GM13976 (cell line): ENCODE measurements at regions not wholly inside any gene's neighbourhood (a gene's known extent, or its start where the extent isn't known, plus 50 kb on each side); places are given as distances from the start of the nearest gene placed in this dataset.

Source experiments
- DNase-seq: peaks from one replicate; pipeline ENCODE4 v3.0.0; 2012; ENCODE audit warnings: low spot score
- in situ Hi-C: fragments of 300-500 bp; cut with MboI; formaldehyde crosslinking; loops from one replicate; pipeline ENCODE4 v1.12.0; 2022; ENCODE audit warnings: low sequenced_read_pairs, mixed read lengths, inconsistent platforms; ENCODE audit not compliant: unreplicated experiment
- TF ChIP-seq, protein P1 (sequence below): IDR thresholded peaks from 2 replicates; pipeline ENCODE4 v1.5.1; 2012; ENCODE audit warnings: borderline replicate concordance, mild to moderate bottlenecking; ENCODE audit not compliant: insufficient read depth; ENCODE audit errors: extremely low read depth, missing control alignments, control extremely low read depth

GRCh38 chr6:71531841-71532240 lies 243.2 kb downstream of the OGFRL1 start:
- TF ChIP-seq, protein P1, sequence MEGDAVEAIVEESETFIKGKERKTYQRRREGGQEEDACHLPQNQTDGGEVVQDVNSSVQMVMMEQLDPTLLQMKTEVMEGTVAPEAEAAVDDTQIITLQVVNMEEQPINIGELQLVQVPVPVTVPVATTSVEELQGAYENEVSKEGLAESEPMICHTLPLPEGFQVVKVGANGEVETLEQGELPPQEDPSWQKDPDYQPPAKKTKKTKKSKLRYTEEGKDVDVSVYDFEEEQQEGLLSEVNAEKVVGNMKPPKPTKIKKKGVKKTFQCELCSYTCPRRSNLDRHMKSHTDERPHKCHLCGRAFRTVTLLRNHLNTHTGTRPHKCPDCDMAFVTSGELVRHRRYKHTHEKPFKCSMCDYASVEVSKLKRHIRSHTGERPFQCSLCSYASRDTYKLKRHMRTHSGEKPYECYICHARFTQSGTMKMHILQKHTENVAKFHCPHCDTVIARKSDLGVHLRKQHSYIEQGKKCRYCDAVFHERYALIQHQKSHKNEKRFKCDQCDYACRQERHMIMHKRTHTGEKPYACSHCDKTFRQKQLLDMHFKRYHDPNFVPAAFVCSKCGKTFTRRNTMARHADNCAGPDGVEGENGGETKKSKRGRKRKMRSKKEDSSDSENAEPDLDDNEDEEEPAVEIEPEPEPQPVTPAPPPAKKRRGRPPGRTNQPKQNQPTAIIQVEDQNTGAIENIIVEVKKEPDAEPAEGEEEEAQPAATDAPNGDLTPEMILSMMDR: no peak
- in situ Hi-C loops: loop anchor here (25.0 kb wide), 1 partner anchor 555 kb away; no protein-coding TSS in a partner anchor
- no peak for DNase-seq

DNA sequence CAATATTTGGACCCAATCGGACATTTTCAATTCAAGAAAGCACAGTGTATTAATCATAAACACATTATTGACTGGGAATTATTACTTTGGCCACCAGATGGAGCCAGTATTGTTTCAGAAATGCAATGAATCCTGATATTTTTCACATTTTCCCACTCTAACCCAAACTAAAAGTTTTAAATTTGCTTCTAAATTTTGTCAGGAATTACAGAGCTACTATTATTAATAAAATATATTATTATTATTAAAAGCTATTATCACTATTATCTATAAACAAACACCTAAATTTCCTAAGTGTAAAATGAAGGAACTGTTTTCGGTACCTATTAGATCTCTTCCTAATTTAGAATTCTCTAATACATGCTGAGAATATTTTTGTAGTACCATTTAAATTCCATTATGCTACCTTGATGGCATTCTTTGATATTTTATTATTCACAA lies 245.3 kb downstream of the OGFRL1 start:
- in situ Hi-C loops: loop anchor here (25.0 kb wide), 1 partner anchor 553 kb away; no protein-coding TSS in a partner anchor
- DNase-seq: peak; percentile 33

GRCh38 chr6:71534921-71535320 lies 246.3 kb downstream of the OGFRL1 start:
- no peak for DNase-seq
- in situ Hi-C loops: loop anchor here (25.0 kb wide), 1 partner anchor 552 kb away; no protein-coding TSS in a partner anchor
- TF ChIP-seq, protein P1: no peak

More for the DNA sequence above, 245.3 kb downstream of the OGFRL1 start:
- TF ChIP-seq, protein P1: peak; percentile 49

DNA sequence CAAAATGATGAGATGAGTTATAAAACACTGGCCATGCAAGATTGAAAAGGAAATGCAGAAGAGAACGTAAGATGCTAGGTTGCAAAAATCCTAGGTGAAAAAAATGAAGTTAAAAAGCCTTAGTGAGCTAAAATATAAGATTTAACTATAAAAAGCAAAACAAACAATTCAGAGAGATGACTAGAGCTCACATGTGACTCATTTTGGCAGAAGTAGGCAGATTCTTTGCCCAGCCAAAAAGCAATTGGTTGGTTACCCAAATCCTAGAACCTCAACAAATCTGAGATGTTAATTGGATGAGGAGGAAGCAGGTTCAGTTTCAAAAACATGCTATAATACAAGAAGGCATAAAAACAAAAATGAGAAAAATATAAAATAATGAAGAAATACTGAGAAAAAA lies 249.1 kb downstream of the OGFRL1 start:
- in situ Hi-C loops: loop anchor here (25.0 kb wide), 1 partner anchor 550 kb away; no protein-coding TSS in a partner anchor

GRCh38 chr6:71544028-71544427 lies 255.4 kb downstream of the OGFRL1 start:
- in situ Hi-C loops: loop anchor here (25.0 kb wide), 1 partner anchor 543 kb away; no protein-coding TSS in a partner anchor
- TF ChIP-seq, protein P1: no peak
- DNase-seq: no peak

More for the DNA sequence above, 249.1 kb downstream of the OGFRL1 start:
- DNase-seq: no peak
- TF ChIP-seq, protein P1: no peak

DNA sequence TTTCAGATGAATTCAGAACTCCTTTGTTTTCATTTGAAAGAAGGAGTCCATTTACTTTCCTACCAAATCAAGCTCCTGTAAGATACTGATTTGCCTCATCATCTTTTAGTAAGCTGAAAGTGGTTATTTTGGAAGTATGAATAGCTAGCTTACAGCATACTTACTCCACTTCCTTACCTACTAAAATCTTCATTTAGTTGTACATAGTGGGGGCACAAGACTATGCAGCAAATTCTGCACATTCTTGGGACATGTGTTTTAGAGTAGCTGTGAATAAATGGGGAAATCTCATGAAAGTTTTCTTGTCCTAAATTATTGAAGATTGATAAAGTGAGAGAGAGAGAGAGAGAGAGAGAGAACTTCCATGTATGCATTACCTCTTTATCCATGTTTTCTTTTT lies 256.3 kb downstream of the OGFRL1 start:
- no peak for DNase-seq
- TF ChIP-seq, protein P1: no peak
- in situ Hi-C loops: loop anchor here (25.0 kb wide), 1 partner anchor 542 kb away; no protein-coding TSS in a partner anchor
